ENCODE measurements at regions not wholly inside any gene's neighbourhood (a gene's known extent, or its start where the extent isn't known, plus 50 kb on each side); places are given as distances from the start of the nearest gene placed in this dataset.

DNA sequence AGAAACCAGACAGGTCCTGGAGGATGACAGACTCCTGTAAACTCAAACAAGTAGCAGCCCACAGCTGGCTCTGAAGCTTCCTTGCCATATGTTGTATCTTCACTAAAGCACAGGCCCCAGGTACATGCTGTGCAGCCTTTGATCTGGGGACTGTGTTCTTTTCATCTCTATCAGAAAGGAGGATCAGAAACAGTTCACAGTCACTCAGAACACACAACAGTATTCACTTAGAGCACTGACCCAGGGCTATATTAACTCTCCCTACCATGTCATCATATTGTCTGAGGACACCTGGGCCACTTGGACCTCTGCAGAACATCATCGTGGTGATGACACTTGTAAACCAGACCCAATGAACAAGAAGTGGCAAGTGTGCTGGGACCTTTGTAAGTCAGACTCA, 222.0 kb downstream of the SETD4 start:
- Mint-ChIP-seq H3K36me3 (ENCODE audit: low read depth) (no peaks in the 10 kb centered on the region), H3K4me3 (no peak overlapping the region), H3K27ac (no peak overlapping the region), H3K27me3 (no peaks in the 10 kb centered on the region), H3K9me3 (no peaks in the 10 kb centered on the region), H3K4me1 (ENCODE audit: low read depth) (peaks cover 2% of the 10 kb centered on the region)
- DNase-seq (no peak), ATAC-seq (no peak)
- TF ChIP-seq, protein P1, sequence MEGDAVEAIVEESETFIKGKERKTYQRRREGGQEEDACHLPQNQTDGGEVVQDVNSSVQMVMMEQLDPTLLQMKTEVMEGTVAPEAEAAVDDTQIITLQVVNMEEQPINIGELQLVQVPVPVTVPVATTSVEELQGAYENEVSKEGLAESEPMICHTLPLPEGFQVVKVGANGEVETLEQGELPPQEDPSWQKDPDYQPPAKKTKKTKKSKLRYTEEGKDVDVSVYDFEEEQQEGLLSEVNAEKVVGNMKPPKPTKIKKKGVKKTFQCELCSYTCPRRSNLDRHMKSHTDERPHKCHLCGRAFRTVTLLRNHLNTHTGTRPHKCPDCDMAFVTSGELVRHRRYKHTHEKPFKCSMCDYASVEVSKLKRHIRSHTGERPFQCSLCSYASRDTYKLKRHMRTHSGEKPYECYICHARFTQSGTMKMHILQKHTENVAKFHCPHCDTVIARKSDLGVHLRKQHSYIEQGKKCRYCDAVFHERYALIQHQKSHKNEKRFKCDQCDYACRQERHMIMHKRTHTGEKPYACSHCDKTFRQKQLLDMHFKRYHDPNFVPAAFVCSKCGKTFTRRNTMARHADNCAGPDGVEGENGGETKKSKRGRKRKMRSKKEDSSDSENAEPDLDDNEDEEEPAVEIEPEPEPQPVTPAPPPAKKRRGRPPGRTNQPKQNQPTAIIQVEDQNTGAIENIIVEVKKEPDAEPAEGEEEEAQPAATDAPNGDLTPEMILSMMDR (IDR thresholded peaks at IDR 0.05) = no peak
- ChIA-PET POLR2A (no interaction called here), CTCF (interaction anchor here (2.2 to 2.7 kb wide), 3 partner anchors 8 to 1146 kb away, joined by 18 to 19 read pairs (median 18); no protein-coding TSS in a partner anchor)
- intact Hi-C loops (cut with micrococcal nuclease) = no loop called here

DNA sequence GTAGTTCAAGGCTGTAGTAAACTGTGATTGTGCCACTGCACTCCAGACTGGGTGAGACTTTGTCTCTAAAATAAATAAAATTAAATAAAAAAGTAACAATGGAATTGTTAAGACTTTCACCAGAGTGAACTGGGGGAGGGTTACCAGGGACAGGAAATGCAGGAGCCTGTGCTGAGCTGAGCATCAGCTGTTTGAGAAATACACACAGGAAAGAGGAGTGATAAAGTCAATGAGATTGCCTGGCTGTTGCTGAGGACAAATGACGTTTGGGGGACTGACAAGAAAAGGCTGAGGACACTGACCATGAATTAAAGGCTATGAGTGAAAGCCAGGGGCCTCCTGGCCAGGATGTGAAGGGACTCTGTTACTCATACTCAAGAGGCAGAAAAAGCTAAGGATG, 226.3 kb downstream of the SETD4 start:
- Mint-ChIP-seq H3K27ac (no peak overlapping the region), H3K9me3 (no peaks in the 10 kb centered on the region), H3K4me1 (ENCODE audit: low read depth) (peaks cover 2% of the 10 kb centered on the region), H3K4me3 (no peak overlapping the region), H3K27me3 (peaks cover 10% of the 10 kb centered on the region), H3K36me3 (ENCODE audit: low read depth) (no peaks in the 10 kb centered on the region)
- DNase-seq (no peak), ATAC-seq (no peak)
- TF ChIP-seq, protein P1 (IDR thresholded peaks at IDR 0.05) = no peak
- ChIA-PET CTCF (no interaction called here), POLR2A (no interaction called here)
- intact Hi-C loops (cut with micrococcal nuclease) = no loop called here

DNA sequence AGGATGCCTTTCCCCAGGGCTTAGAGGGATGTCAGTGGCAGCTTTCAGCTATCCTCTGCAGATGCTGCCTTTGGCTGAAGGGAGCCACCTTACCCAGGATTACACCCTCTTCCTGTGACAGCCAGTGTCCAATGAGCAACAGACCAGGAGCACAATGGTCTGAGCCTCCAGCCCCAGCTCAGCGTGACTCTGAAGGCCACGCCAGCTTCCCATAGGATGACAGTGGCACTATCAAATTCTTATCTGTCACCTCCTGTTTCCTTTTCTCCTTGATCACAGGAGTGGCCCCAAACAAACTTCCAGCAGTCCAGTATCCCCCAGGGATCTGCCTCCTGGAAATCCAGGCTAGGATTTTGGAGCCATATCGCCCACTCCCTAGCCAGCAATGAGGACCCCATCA, 226.9 kb downstream of the SETD4 start:
- DNase-seq = no peak
- Mint-ChIP-seq H3K4me3 (no peak overlapping the region), H3K4me1 (ENCODE audit: low read depth) (peaks cover 2% of the 10 kb centered on the region), H3K27me3 (peaks cover 15% of the 10 kb centered on the region), H3K9me3 (no peaks in the 10 kb centered on the region), H3K36me3 (ENCODE audit: low read depth) (no peaks in the 10 kb centered on the region), H3K27ac (no peak overlapping the region)
- ChIA-PET POLR2A (no interaction called here), CTCF (no interaction called here)
- intact Hi-C loops (cut with micrococcal nuclease) = no loop called here
- TF ChIP-seq, protein P1 (IDR thresholded peaks at IDR 0.05) = no peak
- no peak for ATAC-seq

DNA sequence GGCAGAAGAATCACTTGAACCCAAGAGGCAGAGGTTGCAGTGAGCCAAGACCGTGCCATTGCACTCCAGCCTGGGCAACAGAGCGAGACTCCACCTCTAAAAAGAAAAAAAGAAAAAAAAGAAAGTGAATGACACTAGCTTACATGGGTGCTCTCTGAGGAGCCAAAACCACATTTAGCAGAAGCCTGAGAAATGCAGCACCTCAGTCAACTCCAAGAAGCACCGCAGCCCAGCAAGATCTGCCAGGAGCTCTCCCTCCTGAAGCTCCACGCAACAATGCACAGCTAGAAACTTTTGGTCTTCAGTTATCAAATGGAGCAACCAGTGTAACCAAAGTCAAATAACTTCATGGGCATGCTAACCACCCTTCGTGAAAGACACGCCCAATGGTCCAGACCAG, 229.1 kb downstream of the SETD4 start:
- TF ChIP-seq, protein P1 (IDR thresholded peaks at IDR 0.05) = no peak
- H3K4me1 Mint-ChIP-seq (ENCODE audit: low read depth) = peaks cover 2% of the 10 kb centered on the region
- POLR2A ChIA-PET = no interaction called here
- intact Hi-C loops (cut with micrococcal nuclease) = no loop called here
- H3K27me3 Mint-ChIP-seq = peaks cover 17% of the 10 kb centered on the region
- no peak overlapping the region for H3K27ac Mint-ChIP-seq
- no peaks in the 10 kb centered on the region for H3K9me3 Mint-ChIP-seq
- ATAC-seq = no peak
- no peak overlapping the region for H3K4me3 Mint-ChIP-seq
- CTCF ChIA-PET = interaction anchor here (4.8 kb wide), 1 partner anchor 9 kb away, joined by 18 read pairs; no protein-coding TSS in a partner anchor
- DNase-seq = no peak
- H3K36me3 Mint-ChIP-seq (ENCODE audit: low read depth) = no peaks in the 10 kb centered on the region

DNA sequence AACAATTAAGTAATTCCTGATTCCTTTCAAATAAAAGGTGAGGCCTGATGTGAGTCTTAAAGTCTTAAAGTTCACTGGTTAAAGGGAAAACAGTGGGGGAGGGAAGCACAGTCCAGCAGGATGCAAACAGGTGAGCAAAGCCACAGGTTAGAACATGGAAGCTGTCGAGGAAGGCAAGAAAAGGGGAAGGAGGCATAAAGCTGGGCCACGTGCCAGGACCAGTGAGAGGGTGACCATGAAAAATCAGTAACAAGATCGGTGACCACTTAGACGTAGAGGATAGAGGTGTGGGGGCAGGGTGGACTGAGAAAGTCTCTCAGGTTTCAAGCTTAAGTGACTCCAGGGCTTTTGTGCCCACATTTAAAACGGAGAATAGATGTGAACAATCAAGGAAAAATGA, 231.3 kb downstream of the SETD4 start:
- no peak for DNase-seq
- TF ChIP-seq, protein P1 (IDR thresholded peaks at IDR 0.05) = no peak
- Mint-ChIP-seq H3K27me3 (peaks cover 17% of the 10 kb centered on the region), H3K27ac (no peak overlapping the region), H3K9me3 (no peaks in the 10 kb centered on the region), H3K4me3 (no peak overlapping the region), H3K4me1 (ENCODE audit: low read depth) (peaks cover under 1% of the 10 kb centered on the region), H3K36me3 (ENCODE audit: low read depth) (no peaks in the 10 kb centered on the region)
- intact Hi-C loops (cut with micrococcal nuclease) = no loop called here
- CTCF ChIA-PET = interaction anchor here (4.8 kb wide), 1 partner anchor 11 kb away, joined by 18 read pairs; no protein-coding TSS in a partner anchor
- POLR2A ChIA-PET = no interaction called here
- ATAC-seq = no peak

Measured in activated CD8-positive, alpha-beta T cell treated with anti-CD3 and anti-CD28 coated beads for 36 hours (primary cell).